ENCODE measurements at regions not wholly inside any gene's neighbourhood (a gene's known extent, or its start where the extent isn't known, plus 50 kb on each side); places are given as distances from the start of the nearest gene placed in this dataset.
A peak's percentile ranks its signal among the peaks of the same experiment; 100 is the strongest.

- DNase-seq = no peak
- CTCF ChIA-PET = interaction anchor here (1.7 kb wide), 1 partner anchor 10 kb away, joined by 5 read pairs; no protein-coding TSS in a partner anchor
- peaks cover 49% of the 10 kb centered on the region for H3K4me1 Mint-ChIP-seq (ENCODE audit: low read depth)
- H3K9me3 Mint-ChIP-seq = no peaks in the 10 kb centered on the region
- H3K27me3 Mint-ChIP-seq (ENCODE audit: low read depth) = no peaks in the 10 kb centered on the region
- H3K36me3 Mint-ChIP-seq (ENCODE audit: low read depth) = peaks cover 2% of the 10 kb centered on the region
- no peak overlapping the region for H3K27ac Mint-ChIP-seq
- H3K4me3 Mint-ChIP-seq = no peak overlapping the region
- intact Hi-C loops (cut with micrococcal nuclease) = no loop called here
Measured at GRCh38 chr10:60704471-60704870, 73.8 kb upstream of the CDK1 start.

GRCh38 chr10:60703266-60704041 lies 74.8 kb upstream of the CDK1 start:
- CTCF ChIA-PET = interaction anchor here (1.7 kb wide), 1 partner anchor 11 kb away, joined by 5 read pairs; no protein-coding TSS in a partner anchor
- peaks cover 45% of the 10 kb centered on the region for H3K4me1 Mint-ChIP-seq (ENCODE audit: low read depth)
- no peak for DNase-seq
- H3K4me3 Mint-ChIP-seq = no peak overlapping the region
- no peaks in the 10 kb centered on the region for H3K27me3 Mint-ChIP-seq (ENCODE audit: low read depth)
- intact Hi-C loops (cut with micrococcal nuclease) = loop anchor here (2.0 kb wide), 1 partner anchor 37 kb away; no protein-coding TSS in a partner anchor
- peaks cover 1% of the 10 kb centered on the region for H3K36me3 Mint-ChIP-seq (ENCODE audit: low read depth)
- peak overlapping the region; percentile 2 for H3K27ac Mint-ChIP-seq
- no peaks in the 10 kb centered on the region for H3K9me3 Mint-ChIP-seq

- H3K27ac Mint-ChIP-seq = no peak overlapping the region
- no peaks in the 10 kb centered on the region for H3K27me3 Mint-ChIP-seq (ENCODE audit: low read depth)
- H3K4me1 Mint-ChIP-seq (ENCODE audit: low read depth) = peaks cover 2% of the 10 kb centered on the region
- intact Hi-C loops (cut with micrococcal nuclease) = no loop called here
- DNase-seq = no peak
- H3K9me3 Mint-ChIP-seq = peaks cover 4% of the 10 kb centered on the region
- peaks cover 1% of the 10 kb centered on the region for H3K36me3 Mint-ChIP-seq (ENCODE audit: low read depth)
- H3K4me3 Mint-ChIP-seq = no peak overlapping the region
- CTCF ChIA-PET = no interaction called here
Measured at GRCh38 chr10:60687679-60688078, 90.6 kb upstream of the CDK1 start.

- Mint-ChIP-seq H3K4me3 (no peak overlapping the region), H3K36me3 (ENCODE audit: low read depth) (no peaks in the 10 kb centered on the region), H3K27ac (no peak overlapping the region), H3K4me1 (ENCODE audit: low read depth) (peaks cover 2% of the 10 kb centered on the region), H3K27me3 (ENCODE audit: low read depth) (no peaks in the 10 kb centered on the region), H3K9me3 (no peaks in the 10 kb centered on the region)
- intact Hi-C loops (cut with micrococcal nuclease) = no loop called here
- CTCF ChIA-PET = no interaction called here
- DNase-seq = no peak
Measured at GRCh38 chr10:60684091-60684490, 94.2 kb upstream of the CDK1 start.

GRCh38 chr10:60681103-60681502 lies 97.2 kb upstream of the CDK1 start:
- H3K9me3 Mint-ChIP-seq = no peaks in the 10 kb centered on the region
- CTCF ChIA-PET = no interaction called here
- no peak for DNase-seq
- peaks cover 4% of the 10 kb centered on the region for H3K4me1 Mint-ChIP-seq (ENCODE audit: low read depth)
- no peak overlapping the region for H3K4me3 Mint-ChIP-seq
- no peaks in the 10 kb centered on the region for H3K27me3 Mint-ChIP-seq (ENCODE audit: low read depth)
- intact Hi-C loops (cut with micrococcal nuclease) = no loop called here
- H3K27ac Mint-ChIP-seq = no peak overlapping the region
- no peaks in the 10 kb centered on the region for H3K36me3 Mint-ChIP-seq (ENCODE audit: low read depth)

- H3K9me3 Mint-ChIP-seq = peaks cover 2% of the 10 kb centered on the region
- CTCF ChIA-PET = no interaction called here
- H3K27me3 Mint-ChIP-seq (ENCODE audit: low read depth) = no peaks in the 10 kb centered on the region
- peaks cover 4% of the 10 kb centered on the region for H3K4me1 Mint-ChIP-seq (ENCODE audit: low read depth)
- H3K4me3 Mint-ChIP-seq = no peak overlapping the region
- DNase-seq = no peak
- intact Hi-C loops (cut with micrococcal nuclease) = no loop called here
- no peak overlapping the region for H3K27ac Mint-ChIP-seq
- H3K36me3 Mint-ChIP-seq (ENCODE audit: low read depth) = no peaks in the 10 kb centered on the region
Measured at GRCh38 chr10:60679388-60679990, 98.8 kb upstream of the CDK1 start.

GRCh38 chr10:60678978-60679377 lies 99.3 kb upstream of the CDK1 start:
- Mint-ChIP-seq H3K36me3 (ENCODE audit: low read depth) (peaks cover 3% of the 10 kb centered on the region), H3K27me3 (ENCODE audit: low read depth) (no peaks in the 10 kb centered on the region), H3K27ac (no peak overlapping the region), H3K9me3 (peaks cover 6% of the 10 kb centered on the region), H3K4me1 (ENCODE audit: low read depth) (peaks cover 4% of the 10 kb centered on the region), H3K4me3 (no peak overlapping the region)
- CTCF ChIA-PET = no interaction called here
- no peak for DNase-seq
- intact Hi-C loops (cut with micrococcal nuclease) = no loop called here

- CTCF ChIA-PET = no interaction called here
- Mint-ChIP-seq H3K9me3 (peaks cover 6% of the 10 kb centered on the region), H3K27me3 (ENCODE audit: low read depth) (no peaks in the 10 kb centered on the region), H3K4me1 (ENCODE audit: low read depth) (peaks cover 2% of the 10 kb centered on the region), H3K4me3 (no peak overlapping the region), H3K36me3 (ENCODE audit: low read depth) (peaks cover 3% of the 10 kb centered on the region), H3K27ac (no peak overlapping the region)
- intact Hi-C loops (cut with micrococcal nuclease) = no loop called here
- DNase-seq = no peak
Measured at GRCh38 chr10:60677531-60678129, 100.6 kb upstream of the CDK1 start.

GRCh38 chr10:60675236-60675635 lies 103.0 kb upstream of the CDK1 start:
- Mint-ChIP-seq H3K36me3 (ENCODE audit: low read depth) (peaks cover 7% of the 10 kb centered on the region), H3K27ac (no peak overlapping the region), H3K9me3 (peaks cover 12% of the 10 kb centered on the region), H3K4me3 (no peak overlapping the region), H3K4me1 (ENCODE audit: low read depth) (peaks cover 2% of the 10 kb centered on the region), H3K27me3 (ENCODE audit: low read depth) (no peaks in the 10 kb centered on the region)
- no peak for DNase-seq
- intact Hi-C loops (cut with micrococcal nuclease) = no loop called here
- CTCF ChIA-PET = no interaction called here

GRCh38 chr10:60669501-60669900 lies 108.8 kb upstream of the CDK1 start:
- H3K27ac Mint-ChIP-seq = no peak overlapping the region
- H3K9me3 Mint-ChIP-seq = peaks cover 10% of the 10 kb centered on the region
- H3K4me3 Mint-ChIP-seq = no peak overlapping the region
- H3K27me3 Mint-ChIP-seq (ENCODE audit: low read depth) = no peaks in the 10 kb centered on the region
- intact Hi-C loops (cut with micrococcal nuclease) = no loop called here
- peaks cover 7% of the 10 kb centered on the region for H3K36me3 Mint-ChIP-seq (ENCODE audit: low read depth)
- CTCF ChIA-PET = no interaction called here
- no peak for DNase-seq
- H3K4me1 Mint-ChIP-seq (ENCODE audit: low read depth) = peaks cover 4% of the 10 kb centered on the region

GRCh38 chr10:60666221-60666620 lies 112.1 kb upstream of the CDK1 start:
- H3K27me3 Mint-ChIP-seq (ENCODE audit: low read depth) = no peaks in the 10 kb centered on the region
- intact Hi-C loops (cut with micrococcal nuclease) = loop anchor here (1.0 to 2.0 kb wide), 2 partner anchors 37 to 62 kb away; no protein-coding TSS in a partner anchor
- H3K27ac Mint-ChIP-seq = no peak overlapping the region
- no peaks in the 10 kb centered on the region for H3K36me3 Mint-ChIP-seq (ENCODE audit: low read depth)
- CTCF ChIA-PET = no interaction called here
- H3K9me3 Mint-ChIP-seq = no peaks in the 10 kb centered on the region
- peaks cover 20% of the 10 kb centered on the region for H3K4me1 Mint-ChIP-seq (ENCODE audit: low read depth)
- H3K4me3 Mint-ChIP-seq = no peak overlapping the region
- DNase-seq = peak; percentile 51

GRCh38 chr10:60664859-60665258 lies 113.4 kb upstream of the CDK1 start:
- DNase-seq = no peak
- peaks cover 23% of the 10 kb centered on the region for H3K4me1 Mint-ChIP-seq (ENCODE audit: low read depth)
- no peaks in the 10 kb centered on the region for H3K9me3 Mint-ChIP-seq
- CTCF ChIA-PET = no interaction called here
- H3K4me3 Mint-ChIP-seq = no peak overlapping the region
- no peak overlapping the region for H3K27ac Mint-ChIP-seq
- intact Hi-C loops (cut with micrococcal nuclease) = no loop called here
- no peaks in the 10 kb centered on the region for H3K27me3 Mint-ChIP-seq (ENCODE audit: low read depth)
- H3K36me3 Mint-ChIP-seq (ENCODE audit: low read depth) = no peaks in the 10 kb centered on the region

- H3K27ac Mint-ChIP-seq = no peak overlapping the region
- CTCF ChIA-PET = interaction anchor here (0.6 to 2.8 kb wide), 4 partner anchors 14 to 1513 kb away, joined by 3 to 8 read pairs (median 4); no protein-coding TSS in a partner anchor
- peaks cover 23% of the 10 kb centered on the region for H3K4me1 Mint-ChIP-seq (ENCODE audit: low read depth)
Measured at GRCh38 chr10:60663850-60664249, 114.4 kb upstream of the CDK1 start.

More at GRCh38 chr10:60663850-60664249, 114.4 kb upstream of the CDK1 start:
- Mint-ChIP-seq H3K4me3 (peak overlapping the region; percentile 29), H3K36me3 (ENCODE audit: low read depth) (peaks cover under 1% of the 10 kb centered on the region), H3K27me3 (ENCODE audit: low read depth) (no peaks in the 10 kb centered on the region), H3K9me3 (no peaks in the 10 kb centered on the region)
- intact Hi-C loops (cut with micrococcal nuclease) = no loop called here
- DNase-seq = no peak
